HepG2 (cell line): ENCODE measurements at regions not wholly inside any gene's neighbourhood (a gene's known extent, or its start where the extent isn't known, plus 50 kb on each side); places are given as distances from the start of the nearest gene placed in this dataset.
A peak's percentile ranks its signal among the peaks of the same experiment; 100 is the strongest.

ENCODE experiments used
- ATAC-seq: fragments of 200-7000 bp; cut with Tn5 transposase; 3 replicates; pipeline ENCODE4 v1.9.1; 2020; ENCODE audit warnings: mild to moderate bottlenecking, moderate library complexity
- BruUV-seq: library from RNA; stranded (reverse); fragments of 400-500 nt; replicated peaks from 2 replicates; lab custom pipeline; 2021; lab: Mats Ljungman, UMichigan
- CTCF ChIA-PET: fragments of 300-600 bp; formaldehyde crosslinking; extraction: SDS; loops from one replicate; lab custom pipeline; 2021; ENCODE audit warnings: low total read pairs, inconsistent platforms, low intra/inter-chr PET ratio; lab: Yijun Ruan, JAX
- POLR2A ChIA-PET: fragments of 350-600 bp; sonication (Branson Sonifier 250); formaldehyde crosslinking; loops from one replicate; lab custom pipeline; 2020; ENCODE audit warnings: antibody characterized with exemption, inconsistent platforms; lab: Yijun Ruan, JAX
- DNase-seq: peaks from one replicate; pipeline ENCODE4 v3.0.0-alpha.2; 2015; ENCODE audit warnings: low spot score
- FAIRE-seq: peaks from 3 replicates; lab custom pipeline; 2011; peaks lifted over from hg19 to GRCh38; lab: Jason Lieb, UNC
- H2AFZ ChIP-seq: one replicate; pipeline ENCODE4 v1.6.1; 2011; ENCODE audit warnings: low read length, inconsistent platforms
- H3K27ac ChIP-seq: fragments of 300-600 bp; 3 replicates; pipeline ENCODE4 v1.8.0; 2011; ENCODE audit warnings: mixed run types, mild to moderate bottlenecking, mixed read lengths, low read length, inconsistent platforms; ENCODE audit not compliant: insufficient read depth; ENCODE audit errors: extremely low read length
- H3K27me3 ChIP-seq, 2 experiments: fragments of 200-600 bp in 1 of 2; 2 replicates in 1 of 2; 3 replicates in 1 of 2; pipeline versions ENCODE4 v1.6.0 to v1.8.0; 2011; ENCODE audit warnings: low read length in 2 of 2, mild to moderate bottlenecking in 2 of 2, moderate library complexity in 2 of 2, inconsistent platforms in 1 of 2; ENCODE audit not compliant: insufficient read depth in 2 of 2, control insufficient read depth in 1 of 2
- H3K36me3 ChIP-seq, 2 experiments: fragments of 200-600 bp in 1 of 2; replicated peaks in 1 of 2; 2 replicates in 1 of 2; 3 replicates in 1 of 2; pipeline versions ENCODE4 v1.5.1 to v1.8.0; 2011; ENCODE audit warnings: low read length in 2 of 2, inconsistent platforms in 1 of 2; ENCODE audit not compliant: insufficient read depth in 2 of 2, control insufficient read depth in 1 of 2
- H3K4me1 ChIP-seq: 2 replicates; pipeline ENCODE4 v1.5.1; 2012; ENCODE audit warnings: low read length, inconsistent platforms; ENCODE audit not compliant: insufficient read depth
- H3K4me2 ChIP-seq: 2 replicates; pipeline ENCODE4 v1.6.0; 2011; ENCODE audit warnings: low read depth, low read length, inconsistent platforms
- H3K4me3 ChIP-seq, 3 experiments: fragments of 200-600 bp in 1 of 3; sonication (generic), shearing (Covaris generic) in 1 of 3; replicated peaks in 1 of 3; 2 replicates each; pipeline ENCODE4 v1.5.1; 2011 to 2016; ENCODE audit warnings: low read length in 3 of 3, inconsistent platforms in 2 of 3, low read depth in 2 of 3, mild to moderate bottlenecking in 2 of 3, control low read depth in 1 of 3, mixed read lengths in 1 of 3; ENCODE audit not compliant: insufficient read depth in 1 of 3
- H3K79me2 ChIP-seq: one replicate; pipeline ENCODE4 v1.6.1; 2011; ENCODE audit warnings: low read length, inconsistent platforms; ENCODE audit not compliant: insufficient read depth
- H3K9ac ChIP-seq: 2 replicates; pipeline ENCODE4 v1.6.0; 2011; ENCODE audit warnings: mild to moderate bottlenecking, low read depth, low read length, inconsistent platforms; ENCODE audit not compliant: insufficient read depth
- H3K9me3 ChIP-seq: 2 replicates; pipeline ENCODE4 v1.5.1; 2012; ENCODE audit warnings: mild to moderate bottlenecking, low read length
- H4K20me1 ChIP-seq: 2 replicates; pipeline ENCODE4 v1.6.0; 2011; ENCODE audit warnings: inconsistent platforms, mild to moderate bottlenecking, low read length, moderate library complexity; ENCODE audit not compliant: insufficient read depth
- EZH2 ChIP-seq: conservative IDR thresholded peaks from 2 replicates; pipeline ENCODE4 v1.6.1; 2012; ENCODE audit warnings: mild to moderate bottlenecking, low read depth, low read length, moderate library complexity
- FOSL2 ChIP-seq: sonication (generic); formaldehyde crosslinking; IDR thresholded peaks from 2 replicates; pipeline ENCODE4 v1.4.0; 2020; ENCODE audit warnings: missing genetic modification reagents
- ZNF512B ChIP-seq: sonication (generic); formaldehyde crosslinking; IDR thresholded peaks from 2 replicates; pipeline ENCODE4 v1.5.1; 2020; ENCODE audit warnings: missing genetic modification reagents, mild to moderate bottlenecking, borderline replicate concordance
- ZSCAN9 ChIP-seq: IDR thresholded peaks from 2 replicates; pipeline ENCODE4 v1.6.1; 2016; ENCODE audit warnings: borderline replicate concordance
- WGBS: methylation state at CpG from one replicate; pipeline ENCODE4 v1.1.6; 2017; ENCODE audit warnings: low lambda C conversion rate; 5-methylcytosine and 5-hydroxymethylcytosine counted together
- in situ Hi-C: cut with HindIII; loops from 2 replicates; pipeline ENCODE4 v1.10.0; 2017; ENCODE audit warnings: low pct_unique_long_range_greater_than_20kb; ENCODE audit not compliant: extremely low pct_ligation_motif_present
- intact Hi-C: fragments of 100-400 bp; cut with micrococcal nuclease; formaldehyde crosslinking; loops from one replicate; pipeline ENCODE4 v1.10.0; 2022; ENCODE audit not compliant: unreplicated experiment
- TF ChIP-seq, protein P1 (sequence below): sonication (generic); formaldehyde crosslinking; IDR thresholded peaks from 2 replicates; pipeline ENCODE4 v1.5.0; 2020; ENCODE audit warnings: mild to moderate bottlenecking, missing genetic modification reagents

DNA sequence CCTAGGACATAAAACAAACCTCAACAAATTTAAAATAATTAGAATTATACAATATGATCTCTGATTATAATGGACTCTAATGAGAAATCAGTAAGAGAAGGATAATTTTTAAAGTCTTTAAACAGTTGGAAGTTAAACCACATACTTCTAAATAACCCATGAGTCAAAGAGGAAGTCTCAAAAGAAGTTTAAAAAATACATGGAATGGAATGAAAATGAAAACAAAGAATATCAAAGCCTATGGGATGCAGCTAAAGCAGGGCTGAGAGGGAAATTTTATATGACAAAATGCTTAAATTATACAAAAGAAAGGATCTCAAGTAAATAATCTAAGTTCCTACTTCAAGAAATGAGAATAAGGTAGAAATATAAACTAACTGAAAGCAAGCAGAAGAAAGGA lies 460.5 kb downstream of the RPS24 start (continued):
- TF ChIP-seq EZH2: no peak

- peak; percentile 39; the same call in 2 of the 3 replicates for ATAC-seq
- H2AFZ ChIP-seq: peak overlapping the region; percentile 34
Observed at GRCh38 chr10:78502210-78502936, 468.7 kb downstream of the RPS24 start.

More at GRCh38 chr10:78502210-78502936, 468.7 kb downstream of the RPS24 start:
- ChIA-PET POLR2A (no interaction called here), CTCF (no interaction called here)
- Histone ChIP-seq H3K79me2 (no peaks in the 10 kb centered on the region), H3K36me3 (no peaks in the 10 kb centered on the region), H3K4me1 (peaks cover 10% of the 10 kb centered on the region), H3K4me3 (no peak overlapping the region), H3K27me3 (no peaks in the 10 kb centered on the region), H3K27ac (no peak overlapping the region), H3K9ac (no peak overlapping the region), H4K20me1 (no peaks in the 10 kb centered on the region), H3K4me2 (no peak overlapping the region), H3K9me3 (no peaks in the 10 kb centered on the region)
- no peak for TF ChIP-seq ZNF512B
- peak; percentile 66; the same call in 1 of the 2 replicates for TF ChIP-seq FOSL2 (CRISPR knock-in tag)
- TF ChIP-seq, protein P1, sequence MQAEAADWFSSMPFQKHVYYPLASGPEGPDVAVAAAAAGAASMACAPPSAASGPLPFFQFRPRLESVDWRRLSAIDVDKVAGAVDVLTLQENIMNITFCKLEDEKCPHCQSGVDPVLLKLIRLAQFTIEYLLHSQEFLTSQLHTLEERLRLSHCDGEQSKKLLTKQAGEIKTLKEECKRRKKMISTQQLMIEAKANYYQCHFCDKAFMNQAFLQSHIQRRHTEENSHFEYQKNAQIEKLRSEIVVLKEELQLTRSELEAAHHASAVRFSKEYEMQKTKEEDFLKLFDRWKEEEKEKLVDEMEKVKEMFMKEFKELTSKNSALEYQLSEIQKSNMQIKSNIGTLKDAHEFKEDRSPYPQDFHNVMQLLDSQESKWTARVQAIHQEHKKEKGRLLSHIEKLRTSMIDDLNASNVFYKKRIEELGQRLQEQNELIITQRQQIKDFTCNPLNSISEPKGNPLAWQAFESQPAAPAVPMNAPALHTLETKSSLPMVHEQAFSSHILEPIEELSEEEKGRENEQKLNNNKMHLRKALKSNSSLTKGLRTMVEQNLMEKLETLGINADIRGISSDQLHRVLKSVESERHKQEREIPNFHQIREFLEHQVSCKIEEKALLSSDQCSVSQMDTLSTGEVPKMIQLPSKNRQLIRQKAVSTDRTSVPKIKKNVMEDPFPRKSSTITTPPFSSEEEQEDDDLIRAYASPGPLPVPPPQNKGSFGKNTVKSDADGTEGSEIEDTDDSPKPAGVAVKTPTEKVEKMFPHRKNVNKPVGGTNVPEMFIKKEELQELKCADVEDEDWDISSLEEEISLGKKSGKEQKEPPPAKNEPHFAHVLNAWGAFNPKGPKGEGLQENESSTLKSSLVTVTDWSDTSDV (CRISPR knock-in tag): no peak
- TF ChIP-seq ZSCAN9 (CRISPR knock-in tag): no peak
- BruUV-seq: no TSS peak
- 74% methylated on average over 6 of the region's 6 CpGs for WGBS
- DNase-seq (peak; percentile 15), FAIRE-seq (no peak)
- in situ Hi-C loops: no loop called here
- intact Hi-C loops: no loop called here
